IPS-15b (cell line): ENCODE measurements at regions not wholly inside any gene's neighbourhood (a gene's known extent, or its start where the extent isn't known, plus 50 kb on each side); places are given as distances from the start of the nearest gene placed in this dataset.

Experiments used
- H3K27me3 ChIP-seq: one replicate; pipeline ENCODE4 v1.6.1; 2013; ENCODE audit warnings: low read length; ENCODE audit not compliant: control insufficient read depth, insufficient read depth
- H3K36me3 ChIP-seq: one replicate; pipeline ENCODE4 v1.6.1; 2013; ENCODE audit warnings: low read length; ENCODE audit not compliant: control insufficient read depth, insufficient read depth
- H3K4me1 ChIP-seq: one replicate; pipeline ENCODE4 v1.6.1; 2013; ENCODE audit warnings: mild to moderate bottlenecking, low read length; ENCODE audit not compliant: control insufficient read depth, insufficient read depth
- H3K4me3 ChIP-seq: one replicate; pipeline ENCODE4 v1.5.1; 2013; ENCODE audit warnings: low read depth, low read length
- H3K9ac ChIP-seq: one replicate; pipeline ENCODE4 v1.6.1; 2013; ENCODE audit warnings: low read depth, mild to moderate bottlenecking, low read length
- H3K9me3 ChIP-seq: one replicate; pipeline ENCODE4 v1.6.1; 2013; ENCODE audit warnings: mild to moderate bottlenecking, low read length; ENCODE audit not compliant: control insufficient read depth, insufficient read depth

GRCh38 chr2:193774166-193774565, 1579.4 kb upstream of the TMEFF2 start:
- Histone ChIP-seq H3K4me1 (no peaks in the 10 kb centered on the region), H3K9ac (no peak overlapping the region), H3K27me3 (no peaks in the 10 kb centered on the region), H3K36me3 (no peaks in the 10 kb centered on the region), H3K4me3 (no peak overlapping the region), H3K9me3 (no peaks in the 10 kb centered on the region)

GRCh38 chr2:193751299-193751698, 1556.6 kb upstream of the TMEFF2 start:
- Histone ChIP-seq H3K36me3 (no peaks in the 10 kb centered on the region), H3K9me3 (no peaks in the 10 kb centered on the region), H3K9ac (no peak overlapping the region), H3K4me3 (no peak overlapping the region), H3K4me1 (no peaks in the 10 kb centered on the region), H3K27me3 (no peaks in the 10 kb centered on the region)

- Histone ChIP-seq H3K4me1 (no peaks in the 10 kb centered on the region), H3K9me3 (no peaks in the 10 kb centered on the region), H3K27me3 (no peaks in the 10 kb centered on the region), H3K4me3 (no peak overlapping the region), H3K9ac (no peak overlapping the region), H3K36me3 (no peaks in the 10 kb centered on the region)
Measured at GRCh38 chr2:193749485-193749884, 1554.8 kb upstream of the TMEFF2 start.

- H3K36me3 ChIP-seq, result no peaks in the 10 kb centered on the region
- no peaks in the 10 kb centered on the region for H3K9me3 ChIP-seq
- H3K27me3 ChIP-seq, result no peaks in the 10 kb centered on the region
- H3K9ac ChIP-seq, result no peak overlapping the region
- H3K4me3 ChIP-seq, result no peak overlapping the region
- H3K4me1 ChIP-seq, result no peaks in the 10 kb centered on the region
Measured at GRCh38 chr2:193743089-193743488, 1548.4 kb upstream of the TMEFF2 start.

- H3K4me1 ChIP-seq, result no peaks in the 10 kb centered on the region
- H3K36me3 ChIP-seq, result no peaks in the 10 kb centered on the region
- no peaks in the 10 kb centered on the region for H3K27me3 ChIP-seq
- H3K4me3 ChIP-seq, result no peak overlapping the region
- H3K9me3 ChIP-seq, result no peaks in the 10 kb centered on the region
- H3K9ac ChIP-seq, result no peak overlapping the region
Measured at GRCh38 chr2:193738892-193739291, 1544.2 kb upstream of the TMEFF2 start.

GRCh38 chr2:193712912-193713311, 1518.2 kb upstream of the TMEFF2 start:
- Histone ChIP-seq H3K27me3 (no peaks in the 10 kb centered on the region), H3K4me1 (no peaks in the 10 kb centered on the region), H3K4me3 (no peak overlapping the region), H3K9ac (no peak overlapping the region), H3K36me3 (no peaks in the 10 kb centered on the region), H3K9me3 (no peaks in the 10 kb centered on the region)

- Histone ChIP-seq H3K36me3 (no peaks in the 10 kb centered on the region), H3K9ac (no peak overlapping the region), H3K4me3 (no peak overlapping the region), H3K27me3 (no peaks in the 10 kb centered on the region), H3K9me3 (no peaks in the 10 kb centered on the region), H3K4me1 (no peaks in the 10 kb centered on the region)
Measured at GRCh38 chr2:193703411-193703810, 1508.7 kb upstream of the TMEFF2 start.

- Histone ChIP-seq H3K9ac (no peak overlapping the region), H3K36me3 (no peaks in the 10 kb centered on the region), H3K9me3 (no peaks in the 10 kb centered on the region)
Measured at GRCh38 chr2:193701484-193701883, 1506.8 kb upstream of the TMEFF2 start.

GRCh38 chr2:193695367-193695766, 1500.6 kb upstream of the TMEFF2 start:
- Histone ChIP-seq H3K36me3 (no peaks in the 10 kb centered on the region), H3K9ac (no peak overlapping the region), H3K4me1 (no peaks in the 10 kb centered on the region), H3K27me3 (no peaks in the 10 kb centered on the region), H3K9me3 (no peaks in the 10 kb centered on the region), H3K4me3 (no peak overlapping the region)

More at GRCh38 chr2:193701484-193701883, 1506.8 kb upstream of the TMEFF2 start:
- Histone ChIP-seq H3K4me1 (no peaks in the 10 kb centered on the region), H3K4me3 (no peak overlapping the region), H3K27me3 (no peaks in the 10 kb centered on the region)

GRCh38 chr2:193693758-193694157, 1499.0 kb upstream of the TMEFF2 start:
- H3K4me3 ChIP-seq, result no peak overlapping the region
- H3K36me3 ChIP-seq, result no peaks in the 10 kb centered on the region
- H3K9me3 ChIP-seq, result no peaks in the 10 kb centered on the region
- H3K27me3 ChIP-seq, result no peaks in the 10 kb centered on the region
- H3K9ac ChIP-seq, result no peak overlapping the region
- H3K4me1 ChIP-seq, result no peaks in the 10 kb centered on the region

GRCh38 chr2:193690572-193690971, 1495.8 kb upstream of the TMEFF2 start:
- Histone ChIP-seq H3K9ac (no peak overlapping the region), H3K4me1 (no peaks in the 10 kb centered on the region), H3K36me3 (no peaks in the 10 kb centered on the region), H3K4me3 (no peak overlapping the region), H3K9me3 (no peaks in the 10 kb centered on the region), H3K27me3 (no peaks in the 10 kb centered on the region)

GRCh38 chr2:193687195-193687594, 1492.5 kb upstream of the TMEFF2 start:
- H3K4me3 ChIP-seq, result no peak overlapping the region
- no peak overlapping the region for H3K9ac ChIP-seq
- no peaks in the 10 kb centered on the region for H3K9me3 ChIP-seq
- H3K27me3 ChIP-seq, result no peaks in the 10 kb centered on the region
- H3K4me1 ChIP-seq, result no peaks in the 10 kb centered on the region
- no peaks in the 10 kb centered on the region for H3K36me3 ChIP-seq

- H3K4me3 ChIP-seq, result no peak overlapping the region
- no peaks in the 10 kb centered on the region for H3K4me1 ChIP-seq
- H3K36me3 ChIP-seq, result no peaks in the 10 kb centered on the region
- H3K27me3 ChIP-seq, result no peaks in the 10 kb centered on the region
- H3K9ac ChIP-seq, result no peak overlapping the region
- no peaks in the 10 kb centered on the region for H3K9me3 ChIP-seq
Measured at GRCh38 chr2:193679847-193680246, 1485.1 kb upstream of the TMEFF2 start.
